Small intestine (tissue), 7 donors: ENCODE measurements at regions not wholly inside any gene's neighbourhood (a gene's known extent, or its start where the extent isn't known, plus 50 kb on each side); places are given as distances from the start of the nearest gene placed in this dataset.

ENCODE experiments used
- DNase-seq, 2 donors: peaks; one replicate each; pipeline versions ENCODE4 v3.0.0 to v3.0.0-alpha.2; 2013
- FAIRE-seq: peaks from 2 replicates; lab custom pipeline; 2012; peaks lifted over from hg19 to GRCh38; lab: Jason Lieb, UNC
- H3K27ac ChIP-seq, 3 donors: one replicate each; pipeline ENCODE4 v1.5.1; 2013; ENCODE audit warnings: low read length in 2 of 3, mild to moderate bottlenecking in 2 of 3, control low read depth in 1 of 3, inconsistent platforms in 1 of 3, low read depth in 1 of 3, moderate library complexity in 1 of 3
- H3K27me3 ChIP-seq, 3 donors: one replicate each; pipeline ENCODE4 v1.6.1; 2013; ENCODE audit warnings: low read length in 3 of 3, inconsistent platforms in 1 of 3; ENCODE audit not compliant: control insufficient read depth in 3 of 3, insufficient read depth in 3 of 3
- H3K36me3 ChIP-seq, 3 donors: one replicate each; pipeline ENCODE4 v1.6.1; 2013; ENCODE audit warnings: low read length in 3 of 3, inconsistent platforms in 1 of 3, low read depth in 1 of 3, mild to moderate bottlenecking in 1 of 3, moderate library complexity in 1 of 3; ENCODE audit not compliant: control insufficient read depth in 3 of 3, insufficient read depth in 2 of 3
- H3K4me1 ChIP-seq, 3 donors: one replicate each; pipeline ENCODE4 v1.6.1; 2013; ENCODE audit warnings: low read length in 2 of 3, inconsistent platforms in 1 of 3, low read depth in 1 of 3, mild to moderate bottlenecking in 1 of 3, moderate library complexity in 1 of 3; ENCODE audit not compliant: control insufficient read depth in 3 of 3, insufficient read depth in 2 of 3
- H3K4me3 ChIP-seq, 3 donors: one replicate each; pipeline ENCODE4 v1.5.1; 2013; ENCODE audit warnings: low read length in 3 of 3, control low read depth in 1 of 3, inconsistent platforms in 1 of 3, low read depth in 1 of 3, mild to moderate bottlenecking in 1 of 3, moderate library complexity in 1 of 3
- H3K9me3 ChIP-seq, 2 donors: one replicate each; pipeline ENCODE4 v1.6.1; 2013; ENCODE audit warnings: low read depth in 1 of 2, low read length in 1 of 2; ENCODE audit not compliant: control insufficient read depth in 2 of 2, insufficient read depth in 1 of 2
- WGBS, 3 donors: extraction: QIAGEN DNeasy Blood & Tissue Kit; methylation state at CpG; one replicate each; pipeline ENCODE4 v1.1.7; 2013; 5-methylcytosine and 5-hydroxymethylcytosine counted together
- donor health status: healthy with polysubstance abuse.
- donor health status: control.
- donor health status: control.
- donor health status: Bipolar disorder and iron deficiency.
- donor health status: healthy.

DNA sequence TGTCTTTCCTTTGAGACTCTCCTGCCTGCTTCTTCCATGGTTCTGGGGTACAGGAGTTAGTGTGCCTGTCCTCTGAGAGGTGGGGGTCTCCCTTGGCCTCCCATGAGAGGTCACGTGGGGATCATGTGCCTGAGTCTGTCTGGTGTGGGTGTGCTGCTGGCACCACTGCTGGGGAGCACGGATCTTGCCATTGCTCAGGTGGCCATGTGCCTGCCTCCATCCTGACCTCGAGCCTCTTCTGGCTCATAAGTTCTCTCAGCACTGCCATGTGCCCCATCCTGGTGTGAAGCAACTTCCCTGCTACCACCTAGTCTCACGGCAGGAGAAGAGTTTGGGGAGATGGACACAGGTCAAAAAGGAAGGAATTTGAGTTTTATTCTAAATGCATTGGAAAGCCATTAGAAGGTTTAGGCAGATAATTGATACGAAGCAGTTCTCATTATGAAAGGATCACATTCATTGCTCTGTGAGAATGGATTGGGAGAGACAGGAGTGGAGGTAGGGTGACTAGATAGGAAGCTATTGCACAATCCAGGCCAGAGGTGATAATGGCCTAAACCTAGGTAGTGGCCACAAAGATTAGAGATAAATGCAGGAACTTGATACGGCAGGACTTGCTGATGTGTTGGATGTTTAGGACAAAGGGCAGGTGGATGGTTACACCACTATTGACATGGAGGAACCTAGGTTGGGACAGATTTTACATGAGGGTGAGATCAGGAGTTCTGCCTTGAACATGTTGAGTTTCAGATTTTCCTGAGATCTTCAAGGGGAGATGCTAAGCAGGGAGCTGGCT lies 173.0 kb upstream of the RORA start:
- H3K27me3 ChIP-seq = peaks cover 0 to under 1% (median 0%) of the 10 kb centered on the region in 3 donors
- no peak for FAIRE-seq
- H3K4me3 ChIP-seq = no peak overlapping the region
- no peaks in the 10 kb centered on the region for H3K9me3 ChIP-seq
- H3K36me3 ChIP-seq = no peaks in the 10 kb centered on the region
- H3K4me1 ChIP-seq = no peaks in the 10 kb centered on the region
- DNase-seq = no peak
- 72 to 77% (median 76%) methylated on average over 6 of the region's 6 CpGs for WGBS, 3 donors
- no peak overlapping the region for H3K27ac ChIP-seq

DNA sequence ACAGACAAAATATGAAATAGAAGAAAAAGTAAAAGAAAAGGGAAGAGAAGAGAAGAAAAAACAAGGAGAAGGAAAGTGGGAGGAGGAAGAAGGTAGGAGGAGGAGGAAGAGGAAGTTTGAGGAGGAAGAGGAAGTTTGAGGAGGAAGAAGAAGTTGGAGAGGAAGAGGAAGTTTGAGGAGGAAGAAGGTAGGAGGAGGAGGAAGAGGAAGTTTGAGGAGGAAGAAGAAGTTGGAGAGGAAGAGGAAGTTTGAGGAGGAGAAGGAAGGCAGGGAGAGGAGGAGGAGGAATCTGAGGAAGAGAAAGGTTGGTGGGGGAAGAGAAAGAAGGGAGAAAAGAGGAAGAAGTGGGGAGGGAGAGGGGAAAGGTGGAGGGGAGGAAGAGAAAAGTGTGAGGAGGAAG lies 169.2 kb upstream of the RORA start:
- Histone ChIP-seq H3K27ac (no peak overlapping the region), H3K36me3 (no peaks in the 10 kb centered on the region), H3K27me3 (no peaks in the 10 kb centered on the region), H3K9me3 (no peaks in the 10 kb centered on the region), H3K4me1 (no peaks in the 10 kb centered on the region), H3K4me3 (no peak overlapping the region)
- FAIRE-seq (no peak), DNase-seq (no peak)

DNA sequence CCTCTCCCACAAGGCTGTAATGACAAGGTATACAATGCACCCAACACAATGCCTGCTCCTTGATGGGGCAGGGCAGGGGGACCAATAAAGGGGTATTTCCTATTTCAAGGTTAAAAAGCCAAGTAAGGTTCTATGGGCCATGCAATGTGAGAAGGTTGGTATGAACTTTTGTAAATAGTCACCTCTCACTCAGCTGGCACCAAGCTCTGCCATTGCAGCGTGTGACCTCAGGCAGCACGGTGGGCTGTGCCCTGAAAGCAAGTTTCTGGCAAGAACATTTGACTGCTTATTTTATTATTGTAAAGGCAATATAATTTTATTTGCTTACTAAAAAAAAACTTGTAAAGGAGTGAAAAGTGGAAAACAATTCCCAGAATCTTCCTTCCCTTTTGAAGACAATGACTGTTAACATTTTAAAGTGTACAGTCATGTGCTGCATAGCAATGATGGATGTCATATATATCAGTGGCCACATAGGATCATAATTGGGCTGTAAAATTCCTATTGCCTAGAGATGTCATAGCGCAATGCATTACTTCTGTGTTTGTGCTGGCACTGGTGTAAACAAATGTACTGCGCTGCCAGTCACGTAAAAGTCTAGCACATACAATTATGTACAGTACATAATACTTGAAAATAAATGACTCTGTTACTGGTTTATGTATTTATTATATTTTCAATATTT lies 167.3 kb upstream of the RORA start:
- H3K4me1 ChIP-seq = no peaks in the 10 kb centered on the region
- FAIRE-seq (no peak), DNase-seq (no peak)
- H3K9me3 ChIP-seq = no peaks in the 10 kb centered on the region
- H3K27ac ChIP-seq = no peak overlapping the region
- no peaks in the 10 kb centered on the region for H3K27me3 ChIP-seq
- WGBS, 3 donors = 80 to 86% (median 83%) methylated on average over 5 of the region's 5 CpGs
- no peak overlapping the region for H3K4me3 ChIP-seq
- H3K36me3 ChIP-seq = no peaks in the 10 kb centered on the region

DNA sequence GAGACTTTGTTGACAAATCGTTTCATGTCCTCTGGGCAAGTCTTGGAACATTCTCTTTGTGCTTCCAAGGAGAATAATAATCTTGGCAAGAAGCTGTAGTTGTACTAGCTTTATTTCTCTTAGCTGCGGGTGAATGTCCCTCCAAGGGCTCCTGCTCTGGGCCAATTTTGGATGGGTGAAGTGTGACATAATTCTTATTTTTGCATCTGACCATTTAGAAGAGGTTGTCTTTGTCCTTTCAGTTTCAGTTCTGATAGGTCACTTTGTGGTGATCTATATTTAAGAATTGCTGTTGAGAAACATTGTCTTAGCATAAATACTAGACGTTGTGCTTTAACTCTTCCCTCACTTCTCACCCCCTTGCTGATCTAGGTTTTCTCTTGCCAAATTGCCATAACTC lies 164.8 kb upstream of the RORA start:
- no peaks in the 10 kb centered on the region for H3K36me3 ChIP-seq
- no peak overlapping the region for H3K27ac ChIP-seq
- no peaks in the 10 kb centered on the region for H3K4me1 ChIP-seq
- H3K9me3 ChIP-seq = no peaks in the 10 kb centered on the region
- H3K4me3 ChIP-seq = no peak overlapping the region
- no peaks in the 10 kb centered on the region for H3K27me3 ChIP-seq
- WGBS, 3 donors = 43 to 44% (median 43%) methylated on average over 3 of the region's 3 CpGs
- DNase-seq (peak in 1 of 2 donors; percentile 0), FAIRE-seq (no peak)

- 76 to 79% (median 77%) methylated on average over 3 of the region's 3 CpGs for WGBS, 3 donors
- H3K9me3 ChIP-seq = no peaks in the 10 kb centered on the region
- no peak overlapping the region for H3K27ac ChIP-seq
- no peaks in the 10 kb centered on the region for H3K36me3 ChIP-seq
- H3K4me3 ChIP-seq = no peak overlapping the region
- FAIRE-seq (no peak), DNase-seq (no peak)
- H3K4me1 ChIP-seq = no peaks in the 10 kb centered on the region
- no peaks in the 10 kb centered on the region for H3K27me3 ChIP-seq
Measured at GRCh38 chr15:61393524-61393923, 164.4 kb upstream of the RORA start.

GRCh38 chr15:61390138-61390537 lies 161.0 kb upstream of the RORA start:
- no peak overlapping the region for H3K4me3 ChIP-seq
- H3K36me3 ChIP-seq = no peaks in the 10 kb centered on the region
- no peak for FAIRE-seq
- no peaks in the 10 kb centered on the region for H3K27me3 ChIP-seq
- H3K9me3 ChIP-seq = no peaks in the 10 kb centered on the region
- H3K27ac ChIP-seq = no peak overlapping the region
- no peak for DNase-seq
- no peaks in the 10 kb centered on the region for H3K4me1 ChIP-seq

GRCh38 chr15:61389334-61390028 lies 160.4 kb upstream of the RORA start:
- 75 to 84% (median 80%) methylated on average over 6 of the region's 6 CpGs for WGBS, 3 donors
- Histone ChIP-seq H3K4me3 (no peak overlapping the region), H3K27ac (no peak overlapping the region), H3K9me3 (no peaks in the 10 kb centered on the region), H3K36me3 (no peaks in the 10 kb centered on the region), H3K27me3 (no peaks in the 10 kb centered on the region), H3K4me1 (no peaks in the 10 kb centered on the region)
- DNase-seq (no peak), FAIRE-seq (no peak)

DNA sequence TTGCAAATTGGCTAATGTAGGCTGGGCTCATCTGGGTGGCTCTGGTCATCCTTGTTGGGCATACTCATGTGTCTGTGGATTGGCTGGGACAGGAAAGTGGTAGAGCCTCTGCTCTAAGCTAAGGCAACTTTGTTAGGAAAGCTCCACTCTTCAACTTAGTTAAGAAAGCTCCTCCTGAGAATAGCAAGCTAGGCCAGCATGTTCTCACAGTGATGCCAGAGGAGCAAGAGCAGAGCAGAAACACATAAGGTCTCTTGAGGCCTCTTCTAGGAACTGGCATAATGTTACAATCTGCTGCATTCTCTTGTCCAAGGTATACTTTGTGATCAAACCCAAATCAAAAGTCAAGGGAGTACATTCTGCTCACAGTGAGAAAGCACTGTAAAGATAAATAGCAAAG lies 158.6 kb upstream of the RORA start:
- Histone ChIP-seq H3K27ac (no peak overlapping the region), H3K4me1 (no peaks in the 10 kb centered on the region), H3K27me3 (no peaks in the 10 kb centered on the region), H3K9me3 (no peaks in the 10 kb centered on the region), H3K4me3 (no peak overlapping the region), H3K36me3 (no peaks in the 10 kb centered on the region)
- no peak for DNase-seq
- no peak for FAIRE-seq
